Glomerular visceral epithelial cell (primary cell): ENCODE measurements at regions not wholly inside any gene's neighbourhood (a gene's known extent, or its start where the extent isn't known, plus 50 kb on each side); places are given as distances from the start of the nearest gene placed in this dataset.
"Not testable (repeated sequence)": the region's sequence is repeated elsewhere in the genome, so short reads cannot be mapped to it uniquely, and the experiment has no call there.

ENCODE experiments used
- DNase-seq: peaks from one replicate; pipeline ENCODE4 v3.0.0-alpha.2; 2016; ENCODE audit errors: extremely low spot score

DNA sequence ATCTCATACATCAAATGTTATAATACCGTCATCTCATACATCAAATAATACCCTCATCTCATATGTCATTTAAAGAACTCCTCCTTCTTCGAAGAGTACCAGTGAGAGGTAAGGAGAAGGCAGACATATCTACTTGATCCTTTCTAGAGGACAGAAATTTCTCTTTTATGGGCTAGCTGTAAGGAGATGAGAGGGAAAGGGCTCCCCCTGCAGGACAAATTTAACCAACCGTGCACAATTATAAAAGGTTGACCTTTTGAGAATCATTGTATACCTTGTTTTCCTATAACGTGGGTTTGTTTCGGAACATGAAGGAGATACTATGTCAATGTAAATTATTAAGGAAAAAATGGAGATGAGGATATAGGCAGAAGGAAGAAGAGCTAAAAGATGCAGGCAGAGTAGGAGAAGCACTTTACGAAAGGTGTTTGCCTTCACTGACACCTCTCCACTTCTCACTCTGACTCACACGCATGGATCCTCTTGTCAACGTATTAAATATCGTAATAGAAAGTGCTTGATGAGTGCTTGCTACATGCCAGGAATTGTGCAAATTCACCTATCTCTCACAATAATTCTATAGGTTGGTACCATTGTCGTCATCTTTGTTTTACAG is 465.9 kb upstream of the ERCC4 start:
- DNase-seq: peak; percentile 58

- DNase-seq: no peak
Observed at GRCh38 chr16:13463619-13464018, 456.3 kb upstream of the ERCC4 start.

DNA sequence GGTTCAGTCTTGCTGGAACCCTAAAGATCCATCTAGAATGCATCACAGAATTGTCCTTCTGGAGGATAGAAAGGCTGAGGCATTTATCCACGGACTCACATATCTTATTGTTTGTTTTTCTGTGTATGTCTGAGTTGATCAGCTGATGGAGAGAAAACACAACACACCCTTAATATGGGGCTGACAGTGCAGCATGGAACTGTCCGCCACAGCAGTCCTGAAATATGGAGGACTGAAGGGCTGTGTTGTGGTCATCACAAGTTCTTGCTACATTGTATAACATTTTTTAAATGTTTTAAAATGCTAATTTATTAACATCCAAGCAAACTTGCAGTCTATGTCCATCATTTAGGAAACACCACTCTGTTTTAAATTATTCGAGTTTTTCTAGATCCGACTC is 448.9 kb upstream of the ERCC4 start:
- DNase-seq: no peak

DNA sequence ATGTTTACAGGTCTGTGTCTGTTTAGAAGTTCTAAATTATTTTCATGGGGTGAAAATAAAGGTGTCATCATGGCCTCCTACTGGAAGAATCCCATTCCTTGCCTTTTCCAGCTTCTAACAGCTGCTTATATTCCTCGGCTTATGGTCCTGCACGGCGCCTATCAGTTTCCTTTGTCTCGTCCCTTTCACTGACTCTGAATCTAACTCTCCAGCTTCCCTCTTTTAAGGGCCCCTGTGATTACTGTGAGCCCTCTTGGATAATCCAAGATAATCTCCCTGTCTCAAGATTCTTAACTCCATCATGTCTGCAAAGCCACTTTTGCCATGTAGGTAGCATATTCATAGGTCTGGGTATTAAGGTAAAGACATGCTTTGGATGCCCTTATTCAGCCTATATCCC is 441.0 kb upstream of the ERCC4 start:
- DNase-seq: no peak

- DNase-seq: no peak
Observed at GRCh38 chr16:13479549-13479948, 440.4 kb upstream of the ERCC4 start.

DNA sequence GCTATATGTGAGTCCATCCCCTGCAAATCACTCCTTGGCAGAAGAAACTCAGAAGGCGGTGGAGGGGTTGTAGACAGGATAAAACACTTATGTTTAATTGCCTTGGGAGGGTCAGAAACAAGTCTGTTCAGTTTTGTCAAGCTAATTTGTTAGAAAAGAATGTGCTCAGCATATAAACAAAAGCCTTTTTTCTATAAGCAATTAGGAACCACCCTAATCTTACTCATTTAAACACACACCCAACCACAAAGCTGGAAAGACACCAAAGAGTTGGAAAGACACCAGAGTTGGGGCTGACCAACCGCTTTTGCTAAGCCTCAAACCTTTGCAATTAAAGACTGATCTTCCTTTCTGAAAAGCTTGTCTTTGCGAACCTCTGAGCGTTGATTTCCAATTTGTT is 439.2 kb upstream of the ERCC4 start:
- DNase-seq: no peak

DNA sequence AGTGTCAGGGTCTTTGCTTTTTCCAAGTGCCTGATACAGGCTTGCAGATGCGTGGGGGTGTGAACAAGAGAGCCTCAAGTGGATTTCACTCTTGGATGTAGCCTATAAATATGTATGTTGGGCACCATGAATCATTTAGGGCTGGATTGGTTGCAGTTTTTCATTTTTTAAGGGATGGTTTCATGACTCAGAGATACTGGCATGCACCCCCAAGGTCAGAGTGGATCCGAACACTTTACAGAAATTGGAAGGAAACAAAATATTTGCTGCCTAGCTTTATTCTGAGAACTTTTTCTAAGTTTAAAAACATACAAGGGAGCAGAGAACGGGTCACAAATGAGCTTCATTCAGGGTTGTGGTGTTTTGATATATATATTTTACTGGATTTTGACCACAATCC is 436.8 kb upstream of the ERCC4 start:
- DNase-seq: no peak

- not testable (repeated sequence) for DNase-seq
Observed at GRCh38 chr16:13489416-13489815, 430.5 kb upstream of the ERCC4 start.

DNA sequence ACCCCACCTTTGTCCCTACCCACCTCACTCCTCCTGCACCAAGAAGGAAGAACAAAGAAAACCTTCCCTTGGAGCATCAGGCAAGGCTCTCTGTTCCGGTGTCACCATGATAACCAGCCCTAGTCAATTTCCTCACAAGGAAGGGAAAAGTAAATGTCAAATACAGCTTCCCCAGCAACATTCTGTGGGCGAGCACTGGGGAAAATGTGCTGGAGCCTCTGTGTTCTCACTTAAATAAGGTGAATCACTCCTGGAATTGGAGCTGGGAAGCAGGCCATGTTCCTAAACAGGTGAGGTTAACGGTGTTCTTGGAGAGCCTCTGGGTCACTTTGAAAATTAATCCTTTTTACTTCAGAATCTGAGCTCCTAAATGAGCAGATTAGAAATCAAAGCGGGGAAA is 427.9 kb upstream of the ERCC4 start:
- DNase-seq: no peak

DNA sequence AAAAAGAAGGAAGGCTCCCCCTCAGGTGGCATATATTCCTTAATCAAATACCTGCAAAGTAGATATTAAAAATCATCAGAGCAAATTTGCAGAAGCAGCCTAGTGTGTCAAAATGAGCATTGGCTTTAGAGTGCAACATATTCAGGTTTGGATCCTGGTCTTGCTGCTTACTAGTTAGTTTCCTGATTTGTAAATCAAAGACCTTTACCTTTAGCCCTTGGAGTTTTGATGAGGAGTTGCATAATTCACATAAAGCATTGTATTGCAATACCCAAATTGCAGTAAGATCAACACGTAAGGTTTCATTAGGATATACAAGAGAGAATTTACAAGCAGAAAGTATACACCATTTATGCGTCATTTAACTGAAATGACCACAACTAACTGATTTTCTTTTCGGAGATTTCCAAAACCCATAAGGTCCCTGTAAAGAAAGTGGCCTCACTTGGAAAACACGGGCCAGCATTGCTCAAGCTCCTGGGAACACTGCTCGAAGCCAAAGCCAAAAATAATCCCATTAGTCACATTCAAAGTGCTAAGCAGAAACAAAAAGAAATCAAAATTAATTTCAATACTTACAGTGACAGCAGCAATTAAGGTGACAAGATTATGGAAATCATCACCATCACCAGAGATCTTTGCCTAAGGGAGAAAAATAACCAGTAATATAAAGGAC is 415.9 kb upstream of the ERCC4 start:
- DNase-seq: no peak

DNA sequence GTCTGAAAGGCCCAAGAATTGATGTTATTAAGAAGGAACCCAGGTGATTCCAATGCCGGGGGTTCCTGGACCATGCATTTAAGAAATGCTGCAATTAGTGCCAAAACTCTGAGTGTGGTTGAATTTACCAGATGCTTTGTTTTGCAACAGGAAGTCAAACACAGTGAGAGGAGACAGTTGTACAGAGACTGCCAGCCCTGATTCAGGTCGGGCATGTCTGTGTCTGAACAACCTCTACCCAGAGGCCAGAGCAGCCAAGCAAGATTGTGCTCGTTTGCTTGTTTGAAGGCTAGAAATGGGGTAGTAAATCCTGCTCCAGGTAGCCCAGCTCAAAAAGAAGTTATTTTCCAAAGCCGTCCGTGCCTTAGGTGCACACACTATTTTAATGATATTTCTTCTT is 412.4 kb upstream of the ERCC4 start:
- no peak for DNase-seq

DNA sequence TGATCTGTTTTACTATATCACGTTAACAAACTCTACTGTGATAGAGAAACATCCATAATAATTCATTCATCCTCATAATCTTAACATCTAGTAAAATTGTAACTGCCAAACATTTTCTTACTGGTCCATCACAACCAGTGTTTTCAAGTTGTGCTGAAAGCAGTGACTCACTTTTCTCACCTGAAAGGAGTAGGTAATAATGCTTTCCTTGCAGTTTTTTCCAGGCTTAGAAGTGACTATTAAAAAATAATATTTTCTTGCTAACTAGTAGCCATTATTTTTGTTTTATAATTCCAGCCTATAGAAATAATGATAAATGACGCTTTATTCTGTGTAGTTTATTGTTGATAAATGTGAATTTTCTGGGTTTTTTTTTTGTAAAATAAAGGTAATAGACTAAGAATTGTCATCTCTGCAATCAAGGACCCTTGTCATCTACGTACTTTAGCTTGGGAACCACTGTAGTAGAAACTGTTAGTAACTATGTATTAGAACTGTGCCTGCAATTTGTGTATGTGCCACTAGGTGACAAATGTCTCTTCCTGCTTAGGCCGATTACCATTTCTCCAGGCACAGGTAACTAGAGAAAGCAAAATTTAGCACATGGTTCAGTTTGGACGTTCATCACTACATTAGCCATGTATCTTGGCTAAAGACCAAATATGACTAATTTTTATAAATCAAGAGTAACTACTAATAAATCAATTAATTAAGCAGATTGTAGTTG is 409.4 kb upstream of the ERCC4 start:
- DNase-seq: no peak

- DNase-seq: no peak
Observed at GRCh38 chr16:13517841-13518240, 402.1 kb upstream of the ERCC4 start.

- DNase-seq: no peak
Observed at GRCh38 chr16:13519871-13520270, 400.1 kb upstream of the ERCC4 start.

DNA sequence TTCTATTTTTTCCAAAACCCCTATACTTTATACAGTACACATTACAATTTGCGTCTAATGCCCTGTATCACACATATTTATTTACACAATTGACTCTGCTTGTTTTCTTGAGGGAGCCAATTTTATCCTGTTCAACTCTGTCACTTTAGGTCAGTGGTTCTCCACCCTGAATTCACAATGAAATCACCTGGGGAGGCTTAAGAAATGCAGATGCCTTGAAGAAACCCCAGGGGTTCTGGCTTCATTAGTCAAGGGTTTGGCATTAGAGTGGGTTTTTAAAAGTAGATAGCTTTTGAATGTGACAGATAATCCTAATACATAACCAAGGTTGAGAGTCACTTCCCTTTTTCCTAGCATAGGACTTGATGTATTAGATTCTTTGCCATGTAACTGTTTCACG is 398.6 kb upstream of the ERCC4 start:
- DNase-seq: no peak

- no peak for DNase-seq
Observed at GRCh38 chr16:13527332-13527731, 392.6 kb upstream of the ERCC4 start.

- no peak for DNase-seq
Observed at GRCh38 chr16:13528691-13529090, 391.3 kb upstream of the ERCC4 start.

DNA sequence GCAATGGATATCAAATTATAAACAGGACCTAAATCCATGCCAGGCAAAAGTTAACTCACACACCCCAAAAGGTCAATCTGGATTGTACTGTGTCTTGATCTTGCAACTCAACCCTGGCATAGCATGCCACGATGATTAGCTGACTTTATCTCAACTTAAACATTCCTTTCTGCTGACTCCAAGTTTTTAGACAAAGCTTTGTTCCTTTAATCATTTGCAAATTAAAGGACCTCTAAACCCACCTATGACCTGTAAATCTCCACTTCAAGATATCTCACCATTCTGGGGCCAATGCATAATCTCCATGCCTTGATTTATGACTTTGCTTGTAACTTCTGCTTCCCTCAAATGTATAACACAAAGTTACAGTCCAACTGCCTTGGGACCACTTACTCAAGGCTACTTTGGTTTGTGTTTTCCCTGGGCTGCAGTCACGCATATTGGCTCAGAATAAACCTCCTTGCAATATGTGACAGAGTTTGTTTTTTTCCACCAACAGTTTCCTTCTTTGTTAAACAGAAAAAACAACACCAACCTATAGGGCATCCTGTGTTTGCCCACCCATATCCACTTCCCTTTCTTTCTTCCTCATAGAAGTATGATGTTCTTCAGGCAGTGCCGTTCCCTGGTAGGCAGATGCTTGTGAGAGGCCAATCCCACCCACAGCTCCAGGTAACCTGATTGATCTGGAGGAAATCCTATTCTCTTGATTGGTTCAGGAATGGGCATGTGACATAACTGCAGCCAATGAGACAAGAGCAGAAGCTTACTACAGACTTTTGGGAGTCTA is 390.6 kb upstream of the ERCC4 start:
- peak; percentile 26 for DNase-seq

- no peak for DNase-seq
Observed at GRCh38 chr16:13540771-13541170, 379.2 kb upstream of the ERCC4 start.

DNA sequence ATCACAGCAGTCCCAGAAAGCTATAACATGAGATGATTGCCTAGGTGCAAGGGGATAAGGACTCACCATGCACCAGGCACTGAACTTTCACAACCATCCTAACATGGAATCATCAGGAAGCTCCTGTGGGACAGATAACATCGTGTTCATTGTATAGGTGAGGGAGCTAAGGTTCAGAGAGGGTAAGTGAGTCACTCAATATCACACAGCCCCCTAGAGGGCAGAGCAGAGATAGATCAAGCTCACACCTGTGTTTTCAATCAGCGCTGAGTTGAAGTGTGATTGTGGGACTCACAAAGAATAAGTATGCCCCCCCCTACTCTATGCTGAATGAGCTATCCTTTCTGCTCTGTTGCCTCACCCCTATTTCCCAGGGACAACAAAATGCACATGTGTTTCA is 377.7 kb upstream of the ERCC4 start:
- DNase-seq: no peak

DNA sequence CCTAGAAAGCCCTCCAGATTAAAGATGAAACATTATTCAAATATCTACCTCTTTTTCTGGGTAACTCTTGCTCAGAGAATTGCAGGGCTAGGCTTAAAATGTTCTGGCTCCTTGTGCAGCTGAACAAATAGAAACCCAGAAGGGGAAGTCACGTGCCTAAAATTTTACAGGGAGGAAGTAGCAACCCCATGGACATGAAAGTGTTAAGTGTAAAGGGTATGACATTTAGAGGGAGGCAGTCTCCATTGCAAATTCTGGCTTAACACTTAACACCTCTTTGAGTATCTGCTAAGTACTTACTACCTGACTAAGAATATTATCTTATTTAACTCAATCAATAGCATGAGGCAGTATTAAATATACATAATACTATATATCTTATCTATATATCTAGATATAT is 376.1 kb upstream of the ERCC4 start:
- no peak for DNase-seq

GRCh38 chr16:13545271-13545670 is 374.7 kb upstream of the ERCC4 start:
- no peak for DNase-seq
